ENCODE measurements at regions not wholly inside any gene's neighbourhood (a gene's known extent, or its start where the extent isn't known, plus 50 kb on each side); places are given as distances from the start of the nearest gene placed in this dataset.

- Histone ChIP-seq H3K4me1 (ENCODE audit: insufficient read depth) (no peaks in the 10 kb centered on the region), H3K36me3 (no peaks in the 10 kb centered on the region), H3K9me3 (no peaks in the 10 kb centered on the region), H3K27ac (no peak overlapping the region), H3K4me3 (no peak overlapping the region), H3K27me3 (no peaks in the 10 kb centered on the region)
- intact Hi-C loops (cut with DNase I): no loop called here
- DNase-seq: no peak
- TF ChIP-seq EP300 (IDR thresholded peaks at IDR 0.05) (no peak), POLR2A (IDR thresholded peaks at IDR 0.05) (no peak)
- TF ChIP-seq, protein P1, sequence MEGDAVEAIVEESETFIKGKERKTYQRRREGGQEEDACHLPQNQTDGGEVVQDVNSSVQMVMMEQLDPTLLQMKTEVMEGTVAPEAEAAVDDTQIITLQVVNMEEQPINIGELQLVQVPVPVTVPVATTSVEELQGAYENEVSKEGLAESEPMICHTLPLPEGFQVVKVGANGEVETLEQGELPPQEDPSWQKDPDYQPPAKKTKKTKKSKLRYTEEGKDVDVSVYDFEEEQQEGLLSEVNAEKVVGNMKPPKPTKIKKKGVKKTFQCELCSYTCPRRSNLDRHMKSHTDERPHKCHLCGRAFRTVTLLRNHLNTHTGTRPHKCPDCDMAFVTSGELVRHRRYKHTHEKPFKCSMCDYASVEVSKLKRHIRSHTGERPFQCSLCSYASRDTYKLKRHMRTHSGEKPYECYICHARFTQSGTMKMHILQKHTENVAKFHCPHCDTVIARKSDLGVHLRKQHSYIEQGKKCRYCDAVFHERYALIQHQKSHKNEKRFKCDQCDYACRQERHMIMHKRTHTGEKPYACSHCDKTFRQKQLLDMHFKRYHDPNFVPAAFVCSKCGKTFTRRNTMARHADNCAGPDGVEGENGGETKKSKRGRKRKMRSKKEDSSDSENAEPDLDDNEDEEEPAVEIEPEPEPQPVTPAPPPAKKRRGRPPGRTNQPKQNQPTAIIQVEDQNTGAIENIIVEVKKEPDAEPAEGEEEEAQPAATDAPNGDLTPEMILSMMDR (IDR thresholded peaks at IDR 0.05): no peak
- 90 to 94% (median 91%) methylated on average over 3 of the region's 3 CpGs for WGBS, 3 donors
These were observed 90.2 kb upstream of the CSNK1A1L start for GRCh38 chr13:37195621-37196020.

- intact Hi-C loops (cut with DNase I): no loop called here
- H3K27ac ChIP-seq: no peak overlapping the region
- WGBS, 3 donors: 45 to 63% (median 55%) methylated on average over 1 of the region's 1 CpG
- no peak for DNase-seq
- no peak for TF ChIP-seq EP300 (IDR thresholded peaks at IDR 0.05)
- TF ChIP-seq POLR2A (IDR thresholded peaks at IDR 0.05): no peak
- TF ChIP-seq, protein P1 (IDR thresholded peaks at IDR 0.05): no peak
- no peaks in the 10 kb centered on the region for H3K4me1 ChIP-seq (ENCODE audit: insufficient read depth)
- peaks cover 0 to 2% of the 10 kb centered on the region in 2 donors for H3K9me3 ChIP-seq
- no peaks in the 10 kb centered on the region for H3K27me3 ChIP-seq
- no peak overlapping the region for H3K4me3 ChIP-seq
- H3K36me3 ChIP-seq: no peaks in the 10 kb centered on the region
These were observed 89.0 kb upstream of the CSNK1A1L start for GRCh38 chr13:37194428-37194861.

- H3K27me3 ChIP-seq: no peaks in the 10 kb centered on the region
- H3K4me1 ChIP-seq (ENCODE audit: insufficient read depth): no peaks in the 10 kb centered on the region
- WGBS, 3 donors: 10 to 25% (median 13%) methylated on average over 2 of the region's 2 CpGs
- no peak overlapping the region for H3K4me3 ChIP-seq
- intact Hi-C loops (cut with DNase I): no loop called here
- H3K9me3 ChIP-seq: peaks cover 0 to 2% of the 10 kb centered on the region in 2 donors
- no peaks in the 10 kb centered on the region for H3K36me3 ChIP-seq
- DNase-seq: no peak
- TF ChIP-seq, protein P1 (IDR thresholded peaks at IDR 0.05): no peak
- no peak for TF ChIP-seq POLR2A (IDR thresholded peaks at IDR 0.05)
- no peak for TF ChIP-seq EP300 (IDR thresholded peaks at IDR 0.05)
- H3K27ac ChIP-seq: no peak overlapping the region
These were observed 87.5 kb upstream of the CSNK1A1L start for GRCh38 chr13:37192956-37193355.

- Histone ChIP-seq H3K27ac (no peak overlapping the region), H3K4me1 (ENCODE audit: insufficient read depth) (no peaks in the 10 kb centered on the region), H3K9me3 (peaks cover 0 to 2% of the 10 kb centered on the region in 2 donors), H3K27me3 (no peaks in the 10 kb centered on the region), H3K4me3 (no peak overlapping the region), H3K36me3 (no peaks in the 10 kb centered on the region)
- DNase-seq: no peak
- TF ChIP-seq EP300 (IDR thresholded peaks at IDR 0.05) (no peak), POLR2A (IDR thresholded peaks at IDR 0.05) (no peak)
- TF ChIP-seq, protein P1 (IDR thresholded peaks at IDR 0.05): no peak
- intact Hi-C loops (cut with DNase I): no loop called here
These were observed 82.2 kb upstream of the CSNK1A1L start for GRCh38 chr13:37187621-37188020.
